ENCODE measurements at regions not wholly inside any gene's neighbourhood (a gene's known extent, or its start where the extent isn't known, plus 50 kb on each side); places are given as distances from the start of the nearest gene placed in this dataset.

GRCh38 chr3:111412656-111413055 is 129.3 kb upstream of the CD96 start:
- no peak for TF ChIP-seq POLR2A (IDR thresholded peaks at IDR 0.05; ENCODE audit: low read length)
- TF ChIP-seq GATA1 (IDR thresholded peaks at IDR 0.05; ENCODE audit: low read depth, low read length): no peak

Data from erythroblast (primary cell).